ENCODE measurements at regions not wholly inside any gene's neighbourhood (a gene's known extent, or its start where the extent isn't known, plus 50 kb on each side); places are given as distances from the start of the nearest gene placed in this dataset.

DNA sequence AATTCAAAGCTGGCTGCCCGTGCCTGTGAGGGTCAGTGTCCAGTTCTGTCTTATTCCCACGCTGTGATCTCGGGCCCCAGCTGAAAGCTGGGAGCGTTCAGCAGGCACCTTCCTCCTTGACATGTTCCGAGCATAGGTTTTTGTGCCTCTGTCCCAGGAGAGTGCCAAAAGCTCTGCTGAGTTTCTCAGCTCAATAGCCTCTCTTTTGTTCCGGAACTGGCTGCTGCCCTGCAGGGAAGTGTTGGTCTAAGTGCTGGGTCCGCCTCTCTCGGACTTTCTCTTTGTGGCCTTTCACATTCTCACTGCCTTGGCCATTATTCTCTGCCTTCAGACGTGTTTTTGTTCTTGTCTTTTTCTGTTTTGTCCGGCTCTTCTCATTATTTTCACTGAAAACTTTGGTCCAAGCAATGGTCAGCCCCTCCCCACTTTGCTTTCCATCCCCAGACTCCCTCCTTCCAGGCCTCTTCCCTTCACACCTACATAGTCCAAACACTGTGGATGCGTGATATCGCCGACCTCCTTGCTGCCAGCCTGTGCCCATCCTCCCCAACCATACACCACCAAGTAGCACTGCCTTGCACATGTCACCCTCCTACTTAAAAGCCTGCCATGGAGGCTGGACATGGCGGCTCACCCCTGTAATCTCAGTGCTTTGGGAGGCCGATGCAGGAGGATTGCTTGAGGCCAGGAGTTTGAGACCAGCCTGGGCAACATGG lies 233.8 kb downstream of the RHOU start:
- FAIRE-seq (no peak), DNase-seq (ENCODE audit: low spot score) (no peak), ATAC-seq (no peak)
- no peaks in the 10 kb centered on the region for H3K79me2 ChIP-seq (ENCODE audit: insufficient read depth, low read length)
- no peak overlapping the region for H3K4me3 ChIP-seq (replicated peaks in 1 of 3; ENCODE audit: insufficient read depth in 1 of 3, low read depth in 2 of 3, low read length in 3 of 3)
- 72% methylated on average over 15 of the region's 15 CpGs for WGBS (ENCODE audit: low lambda C conversion rate)
- peak overlapping the region; percentile 50 for H3K4me2 ChIP-seq (ENCODE audit: low read depth, low read length)
- H4K20me1 ChIP-seq (ENCODE audit: insufficient read depth, low read length), result no peaks in the 10 kb centered on the region
- no peaks in the 10 kb centered on the region for H3K9me3 ChIP-seq (ENCODE audit: low read length)
- no peaks in the 10 kb centered on the region for H3K27me3 ChIP-seq (ENCODE audit: control insufficient read depth in 1 of 2, insufficient read depth in 2 of 2, low read length in 2 of 2)
- TF ChIP-seq KDM1A (CRISPR knock-in tag; IDR thresholded peaks at IDR 0.05) (no peak), ZNF496 (CRISPR knock-in tag; IDR thresholded peaks at IDR 0.05; ENCODE audit: insufficient replicate concordance) (no peak), BCL3 (CRISPR knock-in tag; IDR thresholded peaks at IDR 0.05) (no peak), FOXK1 (CRISPR knock-in tag; IDR thresholded peaks at IDR 0.05; ENCODE audit: borderline replicate concordance, low read depth) (no peak), ZNF460 (CRISPR knock-in tag; IDR thresholded peaks at IDR 0.05; ENCODE audit: borderline replicate concordance) (no peak), MTF2 (CRISPR knock-in tag; IDR thresholded peaks at IDR 0.05; ENCODE audit: borderline replicate concordance) (no peak), JUN (CRISPR knock-in tag; IDR thresholded peaks at IDR 0.05) (no peak), ZNF615 (CRISPR knock-in tag; IDR thresholded peaks at IDR 0.05; ENCODE audit: borderline replicate concordance) (no peak), ZNF773 (CRISPR knock-in tag; IDR thresholded peaks at IDR 0.05; ENCODE audit: borderline replicate concordance) (no peak)
- TF ChIP-seq, protein P1, sequence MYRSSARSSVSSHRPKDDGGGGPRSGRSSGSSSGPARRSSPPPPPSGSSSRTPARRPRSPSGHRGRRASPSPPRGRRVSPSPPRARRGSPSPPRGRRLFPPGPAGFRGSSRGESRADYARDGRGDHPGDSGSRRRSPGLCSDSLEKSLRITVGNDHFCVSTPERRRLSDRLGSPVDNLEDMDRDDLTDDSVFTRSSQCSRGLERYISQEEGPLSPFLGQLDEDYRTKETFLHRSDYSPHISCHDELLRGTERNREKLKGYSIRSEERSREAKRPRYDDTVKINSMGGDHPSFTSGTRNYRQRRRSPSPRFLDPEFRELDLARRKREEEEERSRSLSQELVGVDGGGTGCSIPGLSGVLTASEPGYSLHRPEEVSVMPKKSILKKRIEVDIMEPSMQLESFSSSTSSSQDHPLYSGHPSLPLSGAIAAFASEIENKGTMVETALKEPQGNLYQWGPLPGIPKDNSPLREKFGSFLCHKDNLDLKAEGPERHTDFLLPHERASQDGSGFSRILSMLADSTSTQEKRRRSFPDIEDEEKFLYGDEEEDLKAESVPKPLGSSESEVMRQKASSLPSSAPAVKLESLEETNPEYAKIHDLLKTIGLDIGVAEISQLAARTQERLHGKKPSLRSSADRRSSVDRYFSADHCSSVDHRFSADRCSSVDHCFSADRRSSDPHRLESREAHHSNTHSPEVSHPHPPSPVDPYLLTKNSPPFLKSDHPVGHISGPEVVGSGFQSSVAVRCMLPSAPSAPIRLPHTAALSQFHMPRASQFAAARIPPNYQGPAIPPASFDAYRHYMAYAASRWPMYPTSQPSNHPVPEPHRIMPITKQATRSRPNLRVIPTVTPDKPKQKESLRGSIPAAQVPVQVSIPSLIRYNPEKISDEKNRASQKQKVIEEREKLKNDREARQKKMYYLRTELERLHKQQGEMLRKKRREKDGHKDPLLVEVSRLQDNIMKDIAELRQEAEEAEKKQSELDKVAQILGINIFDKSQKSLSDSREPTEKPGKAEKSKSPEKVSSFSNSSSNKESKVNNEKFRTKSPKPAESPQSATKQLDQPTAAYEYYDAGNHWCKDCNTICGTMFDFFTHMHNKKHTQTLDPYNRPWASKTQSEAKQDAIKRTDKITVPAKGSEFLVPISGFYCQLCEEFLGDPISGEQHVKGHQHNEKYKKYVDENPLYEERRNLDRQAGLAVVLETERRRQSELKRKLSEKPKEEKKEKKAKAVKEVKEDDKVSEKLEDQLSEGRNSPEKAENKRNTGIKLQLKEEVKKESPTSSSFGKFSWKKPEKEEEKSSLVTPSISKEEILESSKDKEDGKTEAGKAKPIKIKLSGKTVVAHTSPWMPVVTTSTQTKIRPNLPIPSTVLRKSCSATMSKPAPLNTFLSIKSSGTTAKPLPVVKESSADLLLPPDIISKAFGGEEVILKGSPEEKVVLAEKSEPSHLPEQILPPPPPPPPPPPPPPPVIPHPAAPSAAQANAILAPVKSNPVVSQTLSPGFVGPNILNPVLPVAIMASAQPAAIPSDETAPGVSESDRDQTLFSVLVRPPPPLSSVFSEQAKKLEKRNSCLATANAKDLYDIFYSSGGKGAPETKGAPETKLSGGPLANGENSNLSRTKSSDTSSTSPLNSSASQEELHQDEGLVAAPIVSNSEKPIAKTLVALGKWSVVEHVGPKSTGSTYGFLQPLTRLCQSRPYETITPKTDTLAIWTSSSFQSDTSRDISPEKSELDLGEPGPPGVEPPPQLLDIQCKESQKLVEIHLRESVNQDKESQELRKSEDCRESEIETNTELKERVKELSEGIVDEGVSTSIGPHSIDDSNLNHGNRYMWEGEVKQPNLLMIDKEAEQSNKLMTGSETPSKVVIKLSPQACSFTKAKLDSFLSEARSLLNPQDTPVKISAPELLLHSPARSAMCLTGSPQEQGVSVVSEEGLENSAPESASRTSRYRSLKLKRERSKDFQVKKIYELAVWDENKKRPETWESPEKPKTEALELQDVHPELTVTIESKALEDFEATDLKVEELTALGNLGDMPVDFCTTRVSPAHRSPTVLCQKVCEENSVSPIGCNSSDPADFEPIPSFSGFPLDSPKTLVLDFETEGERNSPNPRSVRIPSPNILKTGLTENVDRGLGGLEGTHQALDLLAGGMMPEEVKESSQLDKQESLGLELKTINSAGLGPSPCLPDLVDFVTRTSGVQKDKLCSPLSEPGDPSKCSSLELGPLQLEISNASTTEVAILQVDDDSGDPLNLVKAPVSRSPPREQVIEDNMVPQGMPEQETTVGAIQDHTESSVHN (CRISPR knock-in tag; IDR thresholded peaks at IDR 0.05), result no peak
- TF ChIP-seq, protein P2, sequence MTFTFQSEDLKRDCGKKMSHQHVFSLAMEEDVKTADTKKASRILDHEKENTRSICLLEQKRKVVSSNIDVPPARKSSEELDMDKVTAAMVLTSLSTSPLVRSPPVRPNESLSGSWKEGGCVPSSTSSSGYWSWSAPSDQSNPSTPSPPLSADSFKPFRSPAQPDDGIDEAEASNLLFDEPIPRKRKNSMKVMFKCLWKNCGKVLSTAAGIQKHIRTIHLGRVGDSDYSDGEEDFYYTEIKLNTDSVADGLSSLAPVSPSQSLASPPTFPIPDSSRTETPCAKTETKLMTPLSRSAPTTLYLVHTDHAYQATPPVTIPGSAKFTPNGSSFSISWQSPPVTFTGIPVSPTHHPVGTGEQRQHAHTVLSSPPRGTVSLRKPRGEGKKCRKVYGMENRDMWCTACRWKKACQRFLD (CRISPR knock-in tag; IDR thresholded peaks at IDR 0.05; ENCODE audit: borderline replicate concordance), result no peak
- peak overlapping the region; percentile 92 for H2AFZ ChIP-seq (ENCODE audit: low read length)
- H3K27ac ChIP-seq (ENCODE audit: extremely low read length, insufficient read depth, low read length), result no peak overlapping the region
- POLR2A ChIA-PET, result no interaction called here
- CTCF ChIA-PET (ENCODE audit: low intra/inter-chr PET ratio, low total read pairs), result no interaction called here
- in situ Hi-C loops (cut with HindIII; ENCODE audit: extremely low pct_ligation_motif_present, low pct_unique_long_range_greater_than_20kb) (no loop called here), intact Hi-C loops (cut with micrococcal nuclease; ENCODE audit: unreplicated experiment) (loop anchor here (10.0 kb wide), 1 partner anchor 234 kb away; the partner anchor contains the start of gene RHOU)
- no TSS peak for BruUV-seq (replicated peaks)
- no peak overlapping the region for H3K9ac ChIP-seq (ENCODE audit: insufficient read depth, low read depth, low read length)
- peaks cover 55% of the 10 kb centered on the region for H3K4me1 ChIP-seq (ENCODE audit: insufficient read depth, low read length)
- no peaks in the 10 kb centered on the region for H3K36me3 ChIP-seq (replicated peaks in 1 of 2; ENCODE audit: control insufficient read depth in 1 of 2, insufficient read depth in 2 of 2, low read length in 2 of 2)

All from HepG2 (cell line).